IMR-90 (cell line): ENCODE measurements at regions not wholly inside any gene's neighbourhood (a gene's known extent, or its start where the extent isn't known, plus 50 kb on each side); places are given as distances from the start of the nearest gene placed in this dataset.

ENCODE experiments used
- ATAC-seq: fragments of 200-7000 bp; cut with Tn5 transposase; 2 replicates; pipeline ENCODE4 v1.9.1; 2020; ENCODE audit warnings: low read depth, mild to moderate bottlenecking, moderate library complexity
- BruUV-seq: library from RNA; stranded (reverse); fragments of 400-500 nt; replicated peaks from 2 replicates; lab custom pipeline; 2021; lab: Mats Ljungman, UMichigan
- CTCF ChIA-PET: fragments of 300-600 bp; formaldehyde crosslinking; extraction: SDS; loops from one replicate; lab custom pipeline; 2021; ENCODE audit warnings: antibody characterized with exemption; lab: Yijun Ruan, JAX
- POLR2A ChIA-PET: fragments of 300-600 bp; sonication (Branson Sonifier 250); formaldehyde crosslinking; loops from one replicate; lab custom pipeline; 2022; ENCODE audit warnings: antibody characterized with exemption; ENCODE audit not compliant: unreplicated experiment; lab: Charles Lee
- DNase-seq: peaks from one replicate; pipeline ENCODE4 v3.0.0; 2013
- H2AFZ ChIP-seq: replicated peaks from 2 replicates; pipeline ENCODE3; 2013; ENCODE audit warnings: low read length, mild to moderate bottlenecking; ENCODE audit not compliant: poor library complexity
- H2AK5ac ChIP-seq: 2 replicates; pipeline ENCODE4 v1.6.1; 2013; ENCODE audit warnings: low read depth, low read length, inconsistent platforms
- H2AK9ac ChIP-seq: replicated peaks from 2 replicates; pipeline ENCODE3; 2013; ENCODE audit warnings: mild to moderate bottlenecking, low read depth, low read length, moderate library complexity; ENCODE audit not compliant: poor library complexity
- H2BK120ac ChIP-seq: 2 replicates; pipeline ENCODE4 v1.6.1; 2013; ENCODE audit warnings: low read depth, low read length, inconsistent platforms
- H2BK15ac ChIP-seq: 3 replicates; pipeline ENCODE4 v1.6.1; 2013; ENCODE audit warnings: low read depth, low read length, inconsistent platforms
- H2BK20ac ChIP-seq: 2 replicates; pipeline ENCODE4 v1.6.1; 2013; ENCODE audit warnings: low read depth, mild to moderate bottlenecking, inconsistent platforms, low read length, moderate library complexity
- H2BK5ac ChIP-seq: 2 replicates; pipeline ENCODE4 v1.6.1; 2013; ENCODE audit warnings: mild to moderate bottlenecking, low read depth, low read length, inconsistent platforms; ENCODE audit not compliant: poor library complexity, severe bottlenecking
- H3K14ac ChIP-seq: replicated peaks from 2 replicates; pipeline ENCODE4 v1.6.1; 2013; ENCODE audit warnings: low read depth, low read length, inconsistent platforms
- H3K18ac ChIP-seq: 2 replicates; pipeline ENCODE4 v1.6.1; 2013; ENCODE audit warnings: low read depth, low read length, control low read depth
- H3K23ac ChIP-seq: 2 replicates; pipeline ENCODE4 v1.6.1; 2013; ENCODE audit warnings: low read depth, low read length, inconsistent platforms
- H3K27ac ChIP-seq: 2 replicates; pipeline ENCODE4 v1.5.1; 2013; ENCODE audit warnings: mild to moderate bottlenecking, control low read depth, low read length; ENCODE audit not compliant: insufficient read depth
- H3K27me3 ChIP-seq: 2 replicates; pipeline ENCODE4 v1.6.1; 2013; ENCODE audit warnings: low read length; ENCODE audit not compliant: control insufficient read depth, insufficient read depth
- H3K36me3 ChIP-seq: 2 replicates; pipeline ENCODE4 v1.6.1; 2013; ENCODE audit warnings: low read length, mixed read lengths; ENCODE audit not compliant: control insufficient read depth, insufficient read depth
- H3K4ac ChIP-seq: 2 replicates; pipeline ENCODE4 v1.6.1; 2013; ENCODE audit warnings: low read depth, low read length, inconsistent platforms
- H3K4me1 ChIP-seq: 2 replicates; pipeline ENCODE4 v1.6.1; 2013; ENCODE audit warnings: low read length, mixed read lengths; ENCODE audit not compliant: control insufficient read depth, insufficient read depth
- H3K4me2 ChIP-seq: 2 replicates; pipeline ENCODE4 v1.6.1; 2013; ENCODE audit warnings: low read depth, mild to moderate bottlenecking, control low read depth, low read length, moderate library complexity
- H3K4me3 ChIP-seq: 2 replicates; pipeline ENCODE4 v1.5.1; 2013; ENCODE audit warnings: low read depth, mild to moderate bottlenecking, control low read depth, low read length, moderate library complexity; ENCODE audit not compliant: insufficient read depth
- H3K56ac ChIP-seq: 2 replicates; pipeline ENCODE4 v1.6.1; 2013; ENCODE audit warnings: low read length, inconsistent platforms; ENCODE audit not compliant: insufficient read depth; ENCODE audit errors: extremely low read depth
- H3K79me1 ChIP-seq, 2 experiments: 2 replicates each; pipeline ENCODE4 v1.6.1; 2013; ENCODE audit warnings: low read length in 2 of 2, inconsistent platforms in 1 of 2, low read depth in 1 of 2
- H3K9ac ChIP-seq: 2 replicates; pipeline ENCODE4 v1.6.1; 2013; ENCODE audit warnings: low read depth, low read length, control low read depth
- H3K9me1 ChIP-seq: 2 replicates; pipeline ENCODE4 v1.6.1; 2013; ENCODE audit warnings: low read length, inconsistent platforms; ENCODE audit not compliant: insufficient read depth
- H3K9me3 ChIP-seq: 2 replicates; pipeline ENCODE4 v1.6.1; 2013; ENCODE audit warnings: low read length; ENCODE audit not compliant: control insufficient read depth, insufficient read depth
- H4K20me1 ChIP-seq: 2 replicates; pipeline ENCODE4 v1.6.1; 2013; ENCODE audit warnings: low read length, inconsistent platforms; ENCODE audit not compliant: insufficient read depth
- H4K5ac ChIP-seq: 2 replicates; pipeline ENCODE4 v1.6.1; 2013; ENCODE audit warnings: mild to moderate bottlenecking, low read depth, low read length, control low read depth
- H4K8ac ChIP-seq, 2 experiments: 2 replicates each; pipeline ENCODE4 v1.6.1; 2013; ENCODE audit warnings: low read depth in 2 of 2, low read length in 2 of 2, control low read depth in 1 of 2, inconsistent platforms in 1 of 2
- H4K91ac ChIP-seq: 2 replicates; pipeline ENCODE4 v1.6.1; 2013; ENCODE audit warnings: low read depth, low read length, inconsistent platforms; ENCODE audit not compliant: insufficient read depth
- BHLHE40 ChIP-seq: fragments of 150-350 bp; IDR thresholded peaks from 2 replicates; pipeline ENCODE4 v1.6.1; 2016; ENCODE audit warnings: mild to moderate bottlenecking, low read depth, low read length
- CEBPB ChIP-seq: IDR thresholded peaks from 2 replicates; pipeline ENCODE4 v1.6.1; 2012; ENCODE audit warnings: low read depth, low read length, improper control_type of control experiment
- CHD1 ChIP-seq: IDR thresholded peaks from 2 replicates; pipeline ENCODE4 v1.6.1; 2012; ENCODE audit warnings: low read depth, low read length, improper control_type of control experiment
- FOS ChIP-seq: fragments of 150-350 bp; IDR thresholded peaks from 2 replicates; pipeline ENCODE4 v1.6.1; 2016; ENCODE audit warnings: low read depth, low read length
- MAFK ChIP-seq: IDR thresholded peaks from 2 replicates; pipeline ENCODE4 v1.6.1; 2012; ENCODE audit warnings: low read depth, low read length, improper control_type of control experiment
- MAZ ChIP-seq: IDR thresholded peaks from 2 replicates; pipeline ENCODE4 v1.6.1; 2012; ENCODE audit warnings: low read depth, mild to moderate bottlenecking, low read length, improper control_type of control experiment, moderate library complexity, borderline replicate concordance
- MXI1 ChIP-seq: IDR thresholded peaks from 2 replicates; pipeline ENCODE4 v1.6.1; 2012; ENCODE audit warnings: low read depth, mild to moderate bottlenecking, low read length, moderate library complexity, borderline replicate concordance
- NFE2L2 ChIP-seq: fragments of 150-350 bp; IDR thresholded peaks from 2 replicates; pipeline ENCODE4 v1.6.1; 2016; ENCODE audit warnings: low read depth, mild to moderate bottlenecking, low read length
- POLR2A ChIP-seq: IDR thresholded peaks from 2 replicates; pipeline ENCODE4 v1.6.1; 2012; ENCODE audit warnings: mild to moderate bottlenecking, low read depth, low read length
- RAD21 ChIP-seq: IDR thresholded peaks from 2 replicates; pipeline ENCODE4 v1.6.1; 2012; ENCODE audit warnings: low read length, improper control_type of control experiment
- RCOR1 ChIP-seq: IDR thresholded peaks from 2 replicates; pipeline ENCODE4 v1.6.1; 2012; ENCODE audit warnings: mild to moderate bottlenecking, low read length, improper control_type of control experiment; ENCODE audit not compliant: insufficient replicate concordance
- RFX5 ChIP-seq: IDR thresholded peaks from 2 replicates; pipeline ENCODE4 v1.8.0; 2012; ENCODE audit warnings: low read depth, mild to moderate bottlenecking, low read length, moderate library complexity
- SMC3 ChIP-seq: fragments of 150-350 bp; IDR thresholded peaks from 2 replicates; pipeline ENCODE4 v1.6.1; 2016; ENCODE audit warnings: low read depth, mild to moderate bottlenecking, antibody characterized with exemption, low read length, moderate library complexity
- WGBS, 2 experiments: methylation state at CpG; one replicate each; pipeline versions ENCODE4 v1.1.5 to v1.1.7; 2013; ENCODE audit warnings: missing lambda C conversion rate in 2 of 2; ENCODE audit not compliant: insufficient read length in 1 of 2; ENCODE audit errors: extremely low coverage in 2 of 2; 5-methylcytosine and 5-hydroxymethylcytosine counted together
- dilution Hi-C: fragments of 300-500 bp; cut with HindIII; formaldehyde crosslinking; loops from one replicate; pipeline ENCODE4 v1.14.3; 2018; ENCODE audit warnings: low sequenced_read_pairs; ENCODE audit not compliant: unreplicated experiment
- in situ Hi-C: fragments of 300-500 bp; cut with MboI; formaldehyde crosslinking; loops from 3 replicates; pipeline ENCODE4 v1.14.3; 2019; ENCODE audit warnings: low sequenced_read_pairs, inconsistent platforms, mixed read lengths
- intact Hi-C: fragments of 100-400 bp; cut with micrococcal nuclease; formaldehyde crosslinking; loops from 2 replicates; pipeline ENCODE4 v1.10.0; 2022
- TF ChIP-seq, protein P1 (sequence below): fragments of 150-350 bp; IDR thresholded peaks from 2 replicates; pipeline ENCODE4 v1.6.1; 2016; ENCODE audit warnings: low read depth, mild to moderate bottlenecking, low read length, moderate library complexity, borderline replicate concordance
- TF ChIP-seq, protein P2 (sequence below): conservative IDR thresholded peaks from 2 replicates; pipeline ENCODE4 v1.5.1; 2012; ENCODE audit warnings: mild to moderate bottlenecking, low read depth, low read length, improper control_type of control experiment
- TF ChIP-seq, protein P3 (sequence below): fragments of 150-350 bp; IDR thresholded peaks from 2 replicates; pipeline ENCODE4 v1.6.1; 2017; ENCODE audit warnings: mild to moderate bottlenecking, antibody characterized with exemption, low read length, low read depth

DNA sequence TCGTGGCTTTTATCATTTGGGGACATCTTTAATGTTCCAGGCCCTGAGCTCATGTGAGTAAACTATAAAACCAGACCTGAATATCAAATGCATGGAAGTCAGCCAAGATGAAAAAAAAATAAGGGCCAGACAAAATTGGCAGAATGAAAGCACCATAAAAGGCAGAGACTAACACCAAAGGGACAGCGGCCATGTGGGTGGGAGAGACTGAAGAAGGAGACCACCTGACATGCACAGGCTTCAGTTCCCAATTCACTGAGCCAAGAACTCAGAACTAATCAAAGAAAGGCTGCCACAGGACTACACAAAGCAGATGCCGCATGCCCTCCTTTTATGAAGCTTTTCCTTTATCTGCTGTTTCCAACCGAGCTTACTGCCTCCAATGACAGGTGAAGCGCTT, 267.1 kb downstream of the RAD51AP2 start:
- Histone ChIP-seq H3K23ac (no peak overlapping the region), H3K27ac (no peak overlapping the region), H4K8ac (no peak overlapping the region), H3K4ac (no peak overlapping the region), H3K9me3 (no peaks in the 10 kb centered on the region), H3K18ac (no peak overlapping the region), H2BK5ac (no peak overlapping the region), H3K14ac (no peak overlapping the region), H3K27me3 (no peaks in the 10 kb centered on the region), H2BK120ac (no peak overlapping the region), H2BK15ac (no peak overlapping the region), H4K91ac (no peak overlapping the region), H3K4me3 (no peak overlapping the region), H3K56ac (no peak overlapping the region), H3K9me1 (no peaks in the 10 kb centered on the region), H2AK5ac (no peak overlapping the region), H3K79me1 (no peaks in the 10 kb centered on the region), H2AK9ac (no peak overlapping the region), H4K5ac (no peak overlapping the region), H3K36me3 (no peaks in the 10 kb centered on the region), H2BK20ac (no peak overlapping the region), H3K9ac (no peak overlapping the region), H4K20me1 (no peaks in the 10 kb centered on the region), H2AFZ (no peak overlapping the region), H3K4me1 (no peaks in the 10 kb centered on the region), H3K4me2 (no peak overlapping the region)
- intact Hi-C loops: no loop called here
- CTCF ChIA-PET: no interaction called here
- dilution Hi-C loops: no loop called here
- no peak for ATAC-seq
- WGBS, 2 experiments: 53% methylated on average over 3 of the region's 5 CpGs; no CpG with 5 or more reads in 1 of the 2 experiments
- POLR2A ChIA-PET: no interaction called here
- TF ChIP-seq NFE2L2 (no peak), POLR2A (no peak), MXI1 (no peak), CEBPB (no peak), BHLHE40 (no peak), CHD1 (no peak), RFX5 (no peak), RCOR1 (no peak), FOS (no peak), SMC3 (no peak), MAFK (no peak), MAZ (no peak), RAD21 (no peak)
- TF ChIP-seq, protein P1, sequence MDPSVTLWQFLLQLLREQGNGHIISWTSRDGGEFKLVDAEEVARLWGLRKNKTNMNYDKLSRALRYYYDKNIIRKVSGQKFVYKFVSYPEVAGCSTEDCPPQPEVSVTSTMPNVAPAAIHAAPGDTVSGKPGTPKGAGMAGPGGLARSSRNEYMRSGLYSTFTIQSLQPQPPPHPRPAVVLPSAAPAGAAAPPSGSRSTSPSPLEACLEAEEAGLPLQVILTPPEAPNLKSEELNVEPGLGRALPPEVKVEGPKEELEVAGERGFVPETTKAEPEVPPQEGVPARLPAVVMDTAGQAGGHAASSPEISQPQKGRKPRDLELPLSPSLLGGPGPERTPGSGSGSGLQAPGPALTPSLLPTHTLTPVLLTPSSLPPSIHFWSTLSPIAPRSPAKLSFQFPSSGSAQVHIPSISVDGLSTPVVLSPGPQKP: no peak
- TF ChIP-seq, protein P2, sequence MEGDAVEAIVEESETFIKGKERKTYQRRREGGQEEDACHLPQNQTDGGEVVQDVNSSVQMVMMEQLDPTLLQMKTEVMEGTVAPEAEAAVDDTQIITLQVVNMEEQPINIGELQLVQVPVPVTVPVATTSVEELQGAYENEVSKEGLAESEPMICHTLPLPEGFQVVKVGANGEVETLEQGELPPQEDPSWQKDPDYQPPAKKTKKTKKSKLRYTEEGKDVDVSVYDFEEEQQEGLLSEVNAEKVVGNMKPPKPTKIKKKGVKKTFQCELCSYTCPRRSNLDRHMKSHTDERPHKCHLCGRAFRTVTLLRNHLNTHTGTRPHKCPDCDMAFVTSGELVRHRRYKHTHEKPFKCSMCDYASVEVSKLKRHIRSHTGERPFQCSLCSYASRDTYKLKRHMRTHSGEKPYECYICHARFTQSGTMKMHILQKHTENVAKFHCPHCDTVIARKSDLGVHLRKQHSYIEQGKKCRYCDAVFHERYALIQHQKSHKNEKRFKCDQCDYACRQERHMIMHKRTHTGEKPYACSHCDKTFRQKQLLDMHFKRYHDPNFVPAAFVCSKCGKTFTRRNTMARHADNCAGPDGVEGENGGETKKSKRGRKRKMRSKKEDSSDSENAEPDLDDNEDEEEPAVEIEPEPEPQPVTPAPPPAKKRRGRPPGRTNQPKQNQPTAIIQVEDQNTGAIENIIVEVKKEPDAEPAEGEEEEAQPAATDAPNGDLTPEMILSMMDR: no peak
- TF ChIP-seq, protein P3, sequence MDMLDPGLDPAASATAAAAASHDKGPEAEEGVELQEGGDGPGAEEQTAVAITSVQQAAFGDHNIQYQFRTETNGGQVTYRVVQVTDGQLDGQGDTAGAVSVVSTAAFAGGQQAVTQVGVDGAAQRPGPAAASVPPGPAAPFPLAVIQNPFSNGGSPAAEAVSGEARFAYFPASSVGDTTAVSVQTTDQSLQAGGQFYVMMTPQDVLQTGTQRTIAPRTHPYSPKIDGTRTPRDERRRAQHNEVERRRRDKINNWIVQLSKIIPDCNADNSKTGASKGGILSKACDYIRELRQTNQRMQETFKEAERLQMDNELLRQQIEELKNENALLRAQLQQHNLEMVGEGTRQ: no peak
- BruUV-seq: no TSS peak
- DNase-seq: no peak
- in situ Hi-C loops: no loop called here
